Suppressor macrophage treated with lipopolysaccharide for 1 hour (primary cell): ENCODE measurements at regions not wholly inside any gene's neighbourhood (a gene's known extent, or its start where the extent isn't known, plus 50 kb on each side); places are given as distances from the start of the nearest gene placed in this dataset.
A peak's percentile ranks its signal among the peaks of the same experiment; 100 is the strongest.
"Not testable (repeated sequence)": the region's sequence is repeated elsewhere in the genome, so short reads cannot be mapped to it uniquely, and the experiment has no call there.

Source experiments
- DNase-seq, 3 donors: peaks; one replicate each; pipeline ENCODE4 v3.0.0-alpha.2; 2020 to 2022

- no peak for DNase-seq
These were observed 102.9 kb upstream of the PAX2 start for GRCh38 chr10:100642295-100642994.

DNA sequence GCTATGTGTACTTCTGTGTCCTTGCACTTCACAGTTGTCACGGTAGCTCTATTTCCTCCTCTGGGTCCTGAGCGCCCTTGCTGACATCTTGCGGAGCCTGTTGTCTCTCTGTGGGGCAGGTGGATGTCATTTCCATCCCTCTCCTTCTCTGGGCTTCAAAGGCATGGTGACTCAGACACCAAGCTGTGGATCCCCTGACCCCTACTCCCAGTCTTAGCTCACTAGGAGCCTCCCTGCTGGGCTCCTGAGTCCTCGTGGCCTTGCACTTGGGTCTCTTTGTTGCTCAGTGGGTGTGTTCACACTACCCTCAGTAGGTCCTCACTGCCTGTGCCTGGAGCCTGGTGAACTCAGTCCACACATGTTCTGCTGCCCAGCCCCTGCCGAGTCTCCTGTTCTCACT lies 100.3 kb upstream of the PAX2 start:
- DNase-seq = no peak

GRCh38 chr10:100645613-100646392 lies 99.6 kb upstream of the PAX2 start:
- no peak for DNase-seq

GRCh38 chr10:100647928-100648327 lies 97.5 kb upstream of the PAX2 start:
- DNase-seq = no peak

DNA sequence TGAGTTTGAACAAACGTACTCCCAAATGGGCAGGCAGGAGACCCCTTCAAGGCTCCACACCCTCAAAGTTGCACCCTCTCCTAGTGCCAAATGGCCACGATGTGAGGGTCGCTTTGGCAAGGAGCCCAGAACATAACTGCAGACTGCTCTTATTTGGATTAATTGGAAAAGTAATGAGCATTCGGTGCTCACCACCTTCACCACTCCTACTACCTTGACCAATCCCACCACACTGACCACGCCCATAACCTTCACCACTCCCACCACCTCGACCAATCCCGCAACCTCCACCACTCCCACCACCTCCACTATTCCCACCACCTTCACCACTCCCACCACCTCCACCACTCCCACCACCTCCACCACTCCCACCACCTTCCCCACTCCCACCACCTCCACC lies 94.7 kb upstream of the PAX2 start:
- no peak for DNase-seq

DNA sequence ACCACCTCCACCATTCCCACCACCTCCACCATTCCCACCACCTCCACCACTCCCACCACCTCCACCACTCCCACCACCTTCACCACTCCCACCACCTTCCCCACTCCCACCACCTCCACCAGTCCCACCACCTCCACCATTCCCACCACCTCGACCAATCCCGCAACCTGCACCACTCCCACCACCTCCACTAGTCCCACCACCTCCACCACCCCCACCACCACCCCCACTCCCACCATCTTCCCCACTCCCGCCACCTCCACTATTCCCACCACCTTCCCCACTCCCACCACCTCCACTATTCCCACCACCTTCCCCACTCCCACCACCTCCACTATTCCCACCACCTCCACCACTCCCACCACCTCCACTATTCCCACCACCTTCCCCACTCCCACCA lies 94.3 kb upstream of the PAX2 start:
- not testable (repeated sequence) for DNase-seq

DNA sequence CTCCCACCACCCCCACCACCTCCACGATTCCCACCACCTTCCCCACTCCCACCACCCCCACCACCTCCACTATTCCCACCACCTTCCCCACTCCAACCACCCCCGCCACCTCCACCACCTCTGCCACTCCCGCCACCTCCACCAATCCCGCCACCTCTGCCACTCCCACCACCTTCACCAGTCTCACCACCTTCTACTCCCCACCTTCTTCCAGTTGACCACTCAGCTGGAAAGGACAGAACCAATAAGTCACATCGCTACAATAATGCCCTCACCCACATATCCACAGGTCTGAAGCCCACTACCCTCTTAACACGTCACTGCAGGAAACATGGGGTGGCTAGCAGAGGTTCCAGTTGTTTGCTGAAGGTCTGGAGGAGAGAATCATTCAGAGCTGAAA lies 93.5 kb upstream of the PAX2 start:
- DNase-seq = no peak

DNA sequence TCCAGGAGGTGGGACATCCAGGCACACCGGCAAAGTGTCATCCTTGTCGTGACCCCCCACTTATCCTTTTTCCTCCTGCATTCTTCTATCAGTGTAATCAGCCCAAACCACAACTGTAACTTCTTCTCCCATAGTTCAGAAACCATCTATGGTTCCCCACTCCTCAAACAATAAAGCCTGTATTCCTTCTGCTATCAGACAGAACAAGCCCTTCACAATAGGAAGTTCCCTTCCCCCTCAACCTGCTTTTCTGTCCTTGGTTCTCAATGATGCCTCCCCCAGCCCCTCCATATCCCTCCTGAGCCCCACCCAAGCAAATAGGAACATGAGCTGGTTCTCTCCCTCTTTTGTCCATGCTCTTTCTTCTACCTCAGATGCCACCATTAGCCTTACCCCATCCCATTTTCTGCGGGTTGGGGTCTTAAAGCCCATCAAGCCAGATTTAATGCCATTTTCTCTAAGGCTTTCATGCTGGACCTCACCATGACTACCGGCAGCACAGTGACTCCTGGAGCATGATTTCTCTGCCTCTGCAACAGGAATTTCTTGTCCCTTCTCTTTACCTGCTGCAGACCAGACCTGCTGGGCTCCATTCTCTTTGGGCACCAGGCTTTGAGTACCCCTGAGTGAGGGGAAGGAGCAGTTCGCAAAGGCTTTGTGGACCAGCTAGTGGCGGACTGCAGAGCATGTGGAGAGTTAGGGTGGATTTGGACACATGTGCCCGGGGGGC lies 92.8 kb upstream of the PAX2 start:
- DNase-seq = no peak

DNA sequence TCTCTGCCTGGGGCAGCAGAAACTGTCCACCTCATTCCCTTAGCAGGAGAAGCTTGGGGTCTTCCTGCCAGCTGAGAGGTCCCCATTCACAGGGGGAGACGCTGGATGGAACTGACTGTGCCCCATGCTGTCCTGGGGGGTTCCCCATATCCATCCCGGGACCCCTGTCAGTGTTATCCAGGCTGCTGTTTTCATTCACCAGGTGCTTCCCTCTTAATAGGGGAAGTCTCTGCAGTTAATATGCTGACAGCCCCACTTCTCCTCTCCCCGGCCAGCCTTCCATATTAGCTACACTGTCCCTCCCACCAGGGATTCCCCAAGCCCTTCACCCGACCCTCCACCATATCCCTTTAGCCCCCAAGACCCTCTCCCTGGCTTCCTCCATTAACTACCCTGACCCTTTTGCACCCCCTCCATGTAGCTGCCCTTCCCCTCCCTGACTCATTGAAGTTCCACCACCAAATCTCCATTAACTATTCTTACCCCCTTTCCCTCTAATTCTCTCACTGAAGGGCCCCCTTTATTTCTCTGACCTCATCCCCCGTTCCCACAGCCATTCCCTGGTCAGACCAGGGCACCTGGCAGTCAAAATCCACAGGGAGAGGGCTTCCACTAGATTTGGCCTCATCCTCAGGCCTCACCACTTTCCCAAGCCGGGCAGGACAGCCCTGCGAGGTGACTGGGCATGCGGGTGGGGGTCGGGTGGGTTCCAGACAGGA lies 92.0 kb upstream of the PAX2 start:
- DNase-seq = no peak

- peak; percentile 42 to 68 (median 59) for DNase-seq
These were observed 91.2 kb upstream of the PAX2 start for GRCh38 chr10:100653957-100654781.

DNA sequence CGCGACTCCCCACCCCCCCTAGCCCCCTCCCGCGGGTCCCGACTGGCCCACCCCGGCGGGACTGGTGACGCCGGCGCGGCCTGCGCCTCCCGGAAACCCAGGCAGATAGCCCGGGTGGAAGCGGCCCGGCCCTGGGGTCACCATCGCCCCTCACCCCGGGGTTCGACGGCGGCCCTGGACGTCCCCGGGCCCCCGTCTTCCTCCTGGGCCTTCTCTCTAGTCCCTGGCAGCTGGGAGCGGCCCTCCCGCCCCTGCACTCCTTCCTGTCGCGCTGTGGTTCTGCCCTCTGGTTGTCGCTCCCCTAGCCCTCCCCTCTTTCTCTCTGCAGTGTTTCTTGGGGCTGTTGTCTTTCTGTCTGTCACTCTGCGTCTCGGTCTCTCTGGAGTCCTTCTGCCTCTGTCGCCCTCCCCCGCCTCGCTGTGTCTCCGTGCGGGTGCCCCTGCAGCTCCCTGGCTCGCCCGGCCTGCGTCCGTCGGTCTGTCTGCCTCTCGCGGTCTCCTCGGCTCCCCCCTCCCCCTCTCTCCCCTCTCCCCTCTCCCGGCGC lies 90.5 kb upstream of the PAX2 start:
- no peak for DNase-seq

DNA sequence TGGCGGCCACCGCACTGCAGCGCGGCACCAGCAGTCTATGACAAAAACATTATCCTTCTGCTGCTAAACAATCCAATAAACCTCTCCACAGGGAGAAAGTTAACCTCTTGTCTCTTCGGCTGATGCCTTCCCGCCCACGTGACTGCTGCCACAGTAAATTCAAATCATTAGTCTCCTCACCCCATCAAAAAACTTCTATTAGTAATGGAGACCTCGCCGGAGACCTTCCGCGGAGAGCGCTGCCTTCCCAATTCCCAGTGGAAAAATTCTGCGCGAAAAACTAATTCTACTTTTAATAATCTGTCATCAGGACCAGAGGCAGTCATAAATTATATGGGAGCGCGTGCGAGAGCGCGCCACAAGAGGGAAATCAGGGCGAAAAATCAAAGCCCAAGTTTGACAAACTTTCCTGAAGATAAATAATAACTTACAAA lies 90.0 kb upstream of the PAX2 start:
- DNase-seq = no peak

DNA sequence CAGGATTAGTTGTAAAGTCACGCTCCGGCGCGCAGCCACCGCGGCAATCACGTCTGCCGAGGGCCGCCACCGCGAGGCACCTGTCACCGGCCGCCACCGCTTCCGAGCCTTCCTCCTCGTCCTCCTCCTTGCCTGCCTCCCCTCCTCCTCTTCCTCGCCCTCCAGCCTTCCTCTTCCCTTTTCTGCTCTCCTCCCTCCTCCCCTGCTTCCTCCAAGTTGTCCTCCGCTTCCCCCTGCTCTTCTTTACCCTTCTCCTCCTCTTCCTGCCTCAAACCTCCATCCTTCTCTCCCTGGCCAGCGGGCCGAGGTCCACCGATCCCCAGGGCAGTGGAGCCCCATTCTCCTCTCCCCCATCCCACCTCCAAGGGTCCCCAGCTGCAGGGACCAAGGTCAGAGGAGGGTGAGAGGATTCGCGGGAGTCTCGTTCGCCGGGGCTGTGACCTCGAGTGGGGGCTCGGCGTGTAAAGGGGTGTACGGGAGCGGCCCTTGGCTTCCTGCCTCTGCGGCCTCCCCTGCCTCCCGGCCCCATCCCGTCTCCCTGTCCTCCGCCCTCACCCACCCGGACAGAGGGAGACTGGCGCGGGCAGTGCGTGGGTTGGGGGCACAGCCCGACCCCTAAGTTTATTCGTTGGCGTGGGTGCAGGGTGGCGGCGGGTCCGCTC lies 89.5 kb upstream of the PAX2 start:
- DNase-seq = no peak

DNA sequence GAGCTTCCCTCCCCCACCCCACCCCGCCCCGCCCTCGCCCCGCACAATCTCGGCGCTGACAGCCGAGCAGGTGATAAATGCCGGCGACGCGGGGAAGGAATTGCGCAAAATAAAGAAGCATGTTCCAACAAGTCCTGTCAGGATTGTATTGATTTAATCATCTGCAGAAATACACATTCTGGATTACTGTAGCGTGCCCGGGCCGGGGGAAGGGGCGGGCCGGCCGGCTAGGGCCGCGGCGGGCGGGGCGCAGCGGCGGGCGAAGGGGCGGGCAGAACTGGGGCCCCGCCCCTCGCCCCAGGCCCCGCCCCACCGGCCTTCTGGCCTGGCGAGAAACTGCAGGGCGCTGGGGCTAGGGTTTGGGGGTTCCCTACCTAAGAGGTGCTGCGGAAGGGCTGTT lies 88.9 kb upstream of the PAX2 start:
- peak; percentile 23 to 55 (median 26) for DNase-seq

- no peak for DNase-seq
These were observed 87.1 kb upstream of the PAX2 start for GRCh38 chr10:100658269-100658668.

DNA sequence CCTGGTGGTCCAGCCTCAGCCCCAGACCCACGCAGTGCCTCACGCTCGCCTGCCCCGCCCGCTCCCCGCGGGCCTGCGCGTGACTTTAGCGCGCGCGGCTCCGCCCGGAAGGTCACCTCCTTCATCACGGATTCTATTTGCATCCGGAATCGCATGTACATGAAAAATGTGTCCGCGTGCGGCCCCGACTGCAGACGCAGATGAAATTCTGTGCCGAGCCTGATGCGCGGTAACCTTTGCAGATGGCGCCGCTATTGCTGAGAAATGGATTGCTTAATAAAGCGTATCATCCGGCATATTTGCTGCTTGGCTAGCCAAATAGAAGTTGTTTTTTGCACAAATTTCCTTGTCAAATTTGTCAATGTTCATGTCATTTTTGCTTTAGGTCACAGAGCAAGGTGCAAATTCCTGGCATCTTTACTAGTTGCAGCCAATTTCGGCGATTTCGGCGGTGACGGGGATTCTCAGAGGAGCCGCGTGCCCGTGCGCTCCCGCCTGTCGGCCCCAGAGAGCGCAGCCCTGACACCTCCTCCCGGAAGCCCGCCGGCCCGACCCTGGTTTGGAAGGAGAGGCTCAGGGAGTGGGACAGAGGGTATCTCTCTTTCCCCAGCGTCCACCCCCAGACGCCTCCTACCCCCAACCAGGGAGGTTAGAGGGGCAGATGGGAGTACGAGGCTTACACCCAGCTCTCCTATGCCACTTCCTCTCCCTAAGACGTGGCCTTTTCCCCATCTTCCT lies 85.9 kb upstream of the PAX2 start:
- no peak for DNase-seq

- no peak for DNase-seq
These were observed 85.0 kb upstream of the PAX2 start for GRCh38 chr10:100660365-100660764.

- no peak for DNase-seq
These were observed 84.4 kb upstream of the PAX2 start for GRCh38 chr10:100660945-100661344.

- DNase-seq = no peak
These were observed 83.9 kb upstream of the PAX2 start for GRCh38 chr10:100661520-100661919.

GRCh38 chr10:100662067-100662466 lies 83.3 kb upstream of the PAX2 start:
- DNase-seq = no peak
